ENCODE measurements at regions not wholly inside any gene's neighbourhood (a gene's known extent, or its start where the extent isn't known, plus 50 kb on each side); places are given as distances from the start of the nearest gene placed in this dataset.

GRCh38 chr1:62962901-62963776, 179.2 kb downstream of the ATG4C start:
- WGBS, 2 donors (ENCODE audit: extremely low coverage in 2 of 2, insufficient read length in 2 of 2, insufficient replicate concordance in 1 of 2), result no CpG with 5 or more reads among the region's 10 CpGs
- Histone ChIP-seq H2AK5ac (ENCODE audit: low read depth, low read length) (no peak overlapping the region), H4K91ac (ENCODE audit: low read depth, low read length, poor library complexity) (no peak overlapping the region), H3K27me3 (ENCODE audit: control insufficient read depth in 3 of 3, insufficient read depth in 3 of 3, low read depth in 1 of 3, low read length in 3 of 3) (peaks cover 0 to 2% (median 0%) of the 10 kb centered on the region in 3 experiments), H3K23ac (ENCODE audit: low read depth, low read length, poor library complexity) (peak overlapping the region; percentile 62), H3K4me3 (ENCODE audit: low read length in 2 of 2) (no peak overlapping the region), H3K4ac (ENCODE audit: low read length) (no peak overlapping the region), H2BK12ac (ENCODE audit: low read length) (no peak overlapping the region), H3K36me3 (replicated peaks in 1 of 2; ENCODE audit: control insufficient read depth in 2 of 2, insufficient read depth in 2 of 2, low read length in 2 of 2) (no peaks in the 10 kb centered on the region), H3K9ac (ENCODE audit: low read depth, low read length, poor library complexity) (no peak overlapping the region), H3K4me2 (ENCODE audit: insufficient read depth, low read length, poor library complexity, severe bottlenecking) (no peak overlapping the region), H2BK5ac (ENCODE audit: low read length) (no peak overlapping the region), H3K4me1 (ENCODE audit: control insufficient read depth in 2 of 2, insufficient read depth in 1 of 2, low read depth in 1 of 2, low read length in 2 of 2) (peaks cover 0 to 4% of the 10 kb centered on the region in 2 donors), H3K9me3 (replicated peaks in 1 of 2; ENCODE audit: control insufficient read depth in 2 of 2, insufficient read depth in 1 of 2, low read depth in 1 of 2, low read length in 2 of 2) (no peaks in the 10 kb centered on the region), H2AFZ (ENCODE audit: low read length) (peak overlapping the region; percentile 66), H3K14ac (ENCODE audit: low read length) (no peak overlapping the region), H4K8ac (ENCODE audit: low read depth, low read length) (no peak overlapping the region), H3K79me1 (ENCODE audit: low read depth, low read length) (no peaks in the 10 kb centered on the region), H2BK15ac (ENCODE audit: low read length) (no peak overlapping the region), H3K27ac (replicated peaks; ENCODE audit: low read length) (no peak overlapping the region), H3K18ac (ENCODE audit: low read length) (no peak overlapping the region), H2BK120ac (ENCODE audit: low read depth, low read length) (no peak overlapping the region)
- DNase-seq (ENCODE audit: low spot score), result peak; percentile 61

DNA sequence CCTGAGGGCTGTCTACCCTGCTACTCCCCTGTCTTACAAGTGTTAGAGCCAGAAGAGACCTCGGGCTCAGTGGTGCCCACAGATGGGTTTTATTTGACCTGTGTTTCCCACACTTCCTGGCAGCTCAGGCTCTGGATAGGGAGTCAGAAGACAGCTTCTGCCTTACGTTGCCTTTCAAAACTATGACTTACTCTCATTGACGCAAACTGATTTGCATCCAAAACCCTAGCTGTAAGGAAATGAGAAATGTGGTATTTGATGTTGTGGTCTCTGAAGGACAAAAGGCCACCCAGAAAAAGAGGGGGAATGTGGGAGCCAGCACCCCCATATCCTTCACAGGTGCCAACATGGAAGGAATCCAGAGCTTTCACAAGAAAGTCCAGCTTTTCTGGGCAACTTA, 180.2 kb downstream of the ATG4C start:
- no CpG with 5 or more reads among the region's 3 CpGs for WGBS, 2 donors (ENCODE audit: extremely low coverage in 2 of 2, insufficient read length in 2 of 2, insufficient replicate concordance in 1 of 2)
- H3K27ac ChIP-seq (replicated peaks; ENCODE audit: low read length), result no peak overlapping the region

DNA sequence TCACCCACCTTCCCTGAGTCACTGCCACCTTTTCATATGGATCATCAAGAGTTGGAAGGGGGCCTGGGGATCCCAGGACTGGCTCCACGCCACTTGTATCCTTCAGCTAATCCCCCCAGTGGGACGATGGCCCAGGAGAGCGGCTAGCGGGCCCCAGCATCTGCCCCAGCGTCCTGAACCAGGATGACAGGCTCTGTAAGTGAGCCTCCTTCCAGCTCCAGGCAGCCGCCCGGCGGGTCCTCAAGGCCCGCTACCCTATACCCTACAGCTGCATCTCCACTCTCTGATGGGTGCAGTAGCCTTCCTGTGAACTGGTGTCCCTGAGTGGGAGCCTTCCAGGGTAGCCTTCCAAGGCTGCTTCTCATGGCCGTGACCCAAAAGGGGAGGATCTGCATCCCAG, 183.1 kb downstream of the ATG4C start:
- H2BK5ac ChIP-seq (ENCODE audit: low read length), result no peak overlapping the region
- no peak overlapping the region for H3K4me3 ChIP-seq (ENCODE audit: low read length in 2 of 2)
- no peak overlapping the region for H2AFZ ChIP-seq (ENCODE audit: low read length)
- H3K4me2 ChIP-seq (ENCODE audit: insufficient read depth, low read length, poor library complexity, severe bottlenecking), result no peak overlapping the region
- H3K27ac ChIP-seq (replicated peaks; ENCODE audit: low read length), result no peak overlapping the region
- no peaks in the 10 kb centered on the region for H3K9me3 ChIP-seq (replicated peaks in 1 of 2; ENCODE audit: control insufficient read depth in 2 of 2, insufficient read depth in 1 of 2, low read depth in 1 of 2, low read length in 2 of 2)
- no peak overlapping the region for H4K8ac ChIP-seq (ENCODE audit: low read depth, low read length)
- peak overlapping the region; percentile 37 for H2BK15ac ChIP-seq (ENCODE audit: low read length)
- no peaks in the 10 kb centered on the region for H3K79me1 ChIP-seq (ENCODE audit: low read depth, low read length)
- H2BK12ac ChIP-seq (ENCODE audit: low read length), result no peak overlapping the region
- H2BK120ac ChIP-seq (ENCODE audit: low read depth, low read length), result no peak overlapping the region
- DNase-seq (ENCODE audit: low spot score), result no peak
- peaks cover 0 to 3% (median 0%) of the 10 kb centered on the region in 3 experiments for H3K27me3 ChIP-seq (ENCODE audit: control insufficient read depth in 3 of 3, insufficient read depth in 3 of 3, low read depth in 1 of 3, low read length in 3 of 3)
- H3K9ac ChIP-seq (ENCODE audit: low read depth, low read length, poor library complexity), result no peak overlapping the region
- H3K18ac ChIP-seq (ENCODE audit: low read length), result peak overlapping the region; percentile 30
- no peaks in the 10 kb centered on the region for H3K36me3 ChIP-seq (replicated peaks in 1 of 2; ENCODE audit: control insufficient read depth in 2 of 2, insufficient read depth in 2 of 2, low read length in 2 of 2)
- peaks cover 0 to 4% of the 10 kb centered on the region in 2 donors for H3K4me1 ChIP-seq (ENCODE audit: control insufficient read depth in 2 of 2, insufficient read depth in 1 of 2, low read depth in 1 of 2, low read length in 2 of 2)
- H2AK5ac ChIP-seq (ENCODE audit: low read depth, low read length), result no peak overlapping the region
- no peak overlapping the region for H3K4ac ChIP-seq (ENCODE audit: low read length)
- H3K23ac ChIP-seq (ENCODE audit: low read depth, low read length, poor library complexity), result peak overlapping the region; percentile 6
- WGBS, 2 donors (ENCODE audit: extremely low coverage in 2 of 2, insufficient read length in 2 of 2, insufficient replicate concordance in 1 of 2), result no CpG with 5 or more reads among the region's 10 CpGs
- H4K91ac ChIP-seq (ENCODE audit: low read depth, low read length, poor library complexity), result no peak overlapping the region
- no peak overlapping the region for H3K14ac ChIP-seq (ENCODE audit: low read length)

More for the DNA sequence above, 180.2 kb downstream of the ATG4C start:
- Histone ChIP-seq H3K14ac (ENCODE audit: low read length) (no peak overlapping the region), H2AK5ac (ENCODE audit: low read depth, low read length) (no peak overlapping the region), H2AFZ (ENCODE audit: low read length) (no peak overlapping the region), H4K8ac (ENCODE audit: low read depth, low read length) (no peak overlapping the region), H3K4me1 (ENCODE audit: control insufficient read depth in 2 of 2, insufficient read depth in 1 of 2, low read depth in 1 of 2, low read length in 2 of 2) (peaks cover 0 to 4% of the 10 kb centered on the region in 2 donors), H2BK120ac (ENCODE audit: low read depth, low read length) (no peak overlapping the region), H3K4ac (ENCODE audit: low read length) (no peak overlapping the region), H3K9me3 (replicated peaks in 1 of 2; ENCODE audit: control insufficient read depth in 2 of 2, insufficient read depth in 1 of 2, low read depth in 1 of 2, low read length in 2 of 2) (no peaks in the 10 kb centered on the region), H3K18ac (ENCODE audit: low read length) (no peak overlapping the region), H4K91ac (ENCODE audit: low read depth, low read length, poor library complexity) (no peak overlapping the region), H3K9ac (ENCODE audit: low read depth, low read length, poor library complexity) (no peak overlapping the region), H3K4me2 (ENCODE audit: insufficient read depth, low read length, poor library complexity, severe bottlenecking) (no peak overlapping the region), H3K23ac (ENCODE audit: low read depth, low read length, poor library complexity) (no peak overlapping the region), H3K36me3 (replicated peaks in 1 of 2; ENCODE audit: control insufficient read depth in 2 of 2, insufficient read depth in 2 of 2, low read length in 2 of 2) (no peaks in the 10 kb centered on the region), H2BK5ac (ENCODE audit: low read length) (no peak overlapping the region), H2BK12ac (ENCODE audit: low read length) (no peak overlapping the region), H3K79me1 (ENCODE audit: low read depth, low read length) (no peaks in the 10 kb centered on the region), H3K27me3 (ENCODE audit: control insufficient read depth in 3 of 3, insufficient read depth in 3 of 3, low read depth in 1 of 3, low read length in 3 of 3) (peaks cover 0 to 3% (median 2%) of the 10 kb centered on the region in 3 experiments), H2BK15ac (ENCODE audit: low read length) (no peak overlapping the region), H3K4me3 (ENCODE audit: low read length in 2 of 2) (no peak overlapping the region)
- DNase-seq (ENCODE audit: low spot score), result no peak

GRCh38 chr1:62977366-62977765, 193.4 kb downstream of the ATG4C start:
- H3K9ac ChIP-seq (ENCODE audit: low read depth, low read length, poor library complexity), result no peak overlapping the region
- no peak overlapping the region for H2BK120ac ChIP-seq (ENCODE audit: low read depth, low read length)
- H3K4me2 ChIP-seq (ENCODE audit: insufficient read depth, low read length, poor library complexity, severe bottlenecking), result no peak overlapping the region
- H3K4me3 ChIP-seq (ENCODE audit: low read length in 2 of 2), result no peak overlapping the region
- no peak overlapping the region for H3K14ac ChIP-seq (ENCODE audit: low read length)
- no peaks in the 10 kb centered on the region for H3K36me3 ChIP-seq (replicated peaks in 1 of 2; ENCODE audit: control insufficient read depth in 2 of 2, insufficient read depth in 2 of 2, low read length in 2 of 2)
- no CpG with 5 or more reads among the region's 2 CpGs for WGBS, 2 donors (ENCODE audit: extremely low coverage in 2 of 2, insufficient read length in 2 of 2, insufficient replicate concordance in 1 of 2)
- no peak overlapping the region for H2AK5ac ChIP-seq (ENCODE audit: low read depth, low read length)
- no peak overlapping the region for H2BK12ac ChIP-seq (ENCODE audit: low read length)
- H3K9me3 ChIP-seq (replicated peaks in 1 of 2; ENCODE audit: control insufficient read depth in 2 of 2, insufficient read depth in 1 of 2, low read depth in 1 of 2, low read length in 2 of 2), result no peaks in the 10 kb centered on the region
- no peaks in the 10 kb centered on the region for H3K79me1 ChIP-seq (ENCODE audit: low read depth, low read length)
- H4K91ac ChIP-seq (ENCODE audit: low read depth, low read length, poor library complexity), result no peak overlapping the region
- H3K4ac ChIP-seq (ENCODE audit: low read length), result no peak overlapping the region
- H2AFZ ChIP-seq (ENCODE audit: low read length), result no peak overlapping the region
- H3K27me3 ChIP-seq (ENCODE audit: control insufficient read depth in 3 of 3, insufficient read depth in 3 of 3, low read depth in 1 of 3, low read length in 3 of 3), result peaks cover 0 to 10% (median 0%) of the 10 kb centered on the region in 3 experiments
- no peak overlapping the region for H2BK15ac ChIP-seq (ENCODE audit: low read length)
- no peak overlapping the region for H3K18ac ChIP-seq (ENCODE audit: low read length)
- H4K8ac ChIP-seq (ENCODE audit: low read depth, low read length), result no peak overlapping the region
- H3K23ac ChIP-seq (ENCODE audit: low read depth, low read length, poor library complexity), result no peak overlapping the region
- no peak for DNase-seq (ENCODE audit: low spot score)
- H3K27ac ChIP-seq (replicated peaks; ENCODE audit: low read length), result no peak overlapping the region
- no peak overlapping the region for H2BK5ac ChIP-seq (ENCODE audit: low read length)
- peaks cover 0 to 2% of the 10 kb centered on the region in 2 donors for H3K4me1 ChIP-seq (ENCODE audit: control insufficient read depth in 2 of 2, insufficient read depth in 1 of 2, low read depth in 1 of 2, low read length in 2 of 2)

All from neuronal stem cell (in vitro differentiated cells).